ENCODE measurements at regions not wholly inside any gene's neighbourhood (a gene's known extent, or its start where the extent isn't known, plus 50 kb on each side); places are given as distances from the start of the nearest gene placed in this dataset.

DNA sequence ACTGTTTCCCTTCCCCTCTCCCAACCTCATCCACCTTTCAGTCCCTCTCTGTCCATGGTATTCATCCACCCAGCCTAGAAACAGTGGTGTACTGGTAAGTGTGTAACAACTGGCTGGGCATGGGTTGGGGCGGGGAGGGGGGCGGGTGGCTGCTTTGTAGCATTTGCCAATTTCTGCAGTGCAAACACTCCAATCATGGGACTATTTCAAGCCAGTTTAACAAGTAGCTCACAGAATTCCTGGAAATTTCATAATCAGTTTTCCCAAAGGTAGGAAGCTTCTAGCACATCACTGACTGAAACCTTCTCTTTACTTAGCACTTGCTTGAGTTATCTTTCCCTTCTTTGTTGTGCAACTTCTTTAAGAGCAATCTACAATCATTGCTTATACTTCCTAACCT, 100.8 kb upstream of the WASF3 start:
- DNase-seq = no peak

DNA sequence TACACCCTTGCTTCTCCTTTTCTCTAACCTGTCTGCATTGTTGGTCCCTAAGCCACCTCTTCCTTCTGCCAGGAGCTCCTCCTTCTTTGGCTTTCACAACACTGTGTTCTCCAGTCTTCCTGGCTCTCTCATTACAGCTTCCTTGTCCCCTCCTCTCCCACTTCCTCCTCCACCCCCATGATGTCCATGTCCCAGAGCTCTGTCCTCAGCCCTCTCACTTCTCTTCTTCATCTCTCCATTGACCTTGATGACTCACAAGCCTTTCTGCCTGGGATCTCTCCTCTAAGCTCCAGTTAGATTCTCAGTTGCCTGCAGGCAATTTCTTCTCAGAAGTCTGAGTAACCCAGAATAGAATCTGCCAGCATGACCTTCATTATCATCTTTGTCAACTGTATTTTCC, 100.3 kb upstream of the WASF3 start:
- no peak for DNase-seq

DNA sequence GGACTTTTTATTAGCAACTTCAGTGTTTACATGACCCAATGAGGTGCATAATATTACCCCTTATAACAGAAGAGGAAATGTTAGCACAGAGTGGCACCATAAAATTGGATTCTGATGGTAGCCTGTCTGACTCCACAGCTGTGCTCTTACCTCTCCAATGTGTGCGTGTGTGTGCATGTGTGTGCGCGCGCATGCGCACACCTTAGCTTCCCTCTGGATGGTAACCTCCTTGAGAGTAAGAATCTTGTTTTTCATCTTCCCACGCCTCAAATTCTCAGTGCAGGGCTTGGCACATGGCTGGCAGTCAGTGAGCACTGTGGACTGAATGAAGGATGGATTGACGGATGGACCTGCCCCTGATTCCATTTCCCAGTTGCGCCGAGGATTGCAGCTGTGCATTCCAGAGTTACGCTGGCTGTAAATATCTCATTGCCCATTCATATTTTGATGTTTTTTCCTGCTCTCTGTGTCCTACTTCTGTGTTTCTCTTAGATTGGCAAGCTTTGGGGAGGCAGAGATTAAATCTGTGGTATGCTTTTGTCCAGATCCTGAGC, 99.2 kb upstream of the WASF3 start:
- DNase-seq = no peak

DNA sequence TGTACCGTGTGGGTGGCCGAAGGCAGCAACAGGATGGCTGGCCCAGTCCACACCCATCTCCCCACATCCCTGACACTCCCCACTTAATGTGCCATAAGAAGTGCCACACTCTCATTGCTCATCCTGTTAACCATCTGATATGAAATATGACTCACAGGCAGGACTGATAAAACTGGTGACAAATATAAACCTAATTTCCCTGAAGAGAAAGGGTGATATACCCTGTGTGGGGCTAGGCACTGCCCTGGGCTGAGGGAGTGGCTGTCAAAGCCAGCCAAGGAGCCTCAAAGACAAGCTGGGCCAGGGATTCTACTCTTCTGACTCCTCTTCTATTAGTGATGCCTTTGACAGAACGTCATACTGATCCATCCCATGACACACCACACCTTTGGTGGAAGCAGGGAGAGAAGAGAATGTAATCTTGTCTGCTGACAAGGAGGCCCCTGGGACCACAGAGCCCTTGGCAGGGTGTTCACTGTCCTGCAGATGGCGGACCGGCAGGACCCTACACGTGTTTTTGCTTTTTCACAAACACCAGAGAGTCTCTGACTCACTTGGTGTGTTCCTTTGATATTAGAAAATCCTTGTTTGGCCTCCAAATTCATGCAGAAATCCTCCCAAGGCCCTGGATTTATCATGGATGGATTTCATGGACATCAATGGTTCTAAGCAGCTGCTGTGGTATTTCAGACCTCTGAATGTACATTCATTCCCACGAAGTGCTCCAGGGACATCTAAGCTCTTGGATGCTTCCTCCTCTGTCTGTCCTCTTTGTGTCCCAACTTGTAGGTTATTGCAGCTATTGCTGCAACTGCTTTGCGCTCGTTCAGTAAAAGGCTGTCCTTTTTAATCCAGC, 98.0 kb upstream of the WASF3 start:
- DNase-seq = no peak

DNA sequence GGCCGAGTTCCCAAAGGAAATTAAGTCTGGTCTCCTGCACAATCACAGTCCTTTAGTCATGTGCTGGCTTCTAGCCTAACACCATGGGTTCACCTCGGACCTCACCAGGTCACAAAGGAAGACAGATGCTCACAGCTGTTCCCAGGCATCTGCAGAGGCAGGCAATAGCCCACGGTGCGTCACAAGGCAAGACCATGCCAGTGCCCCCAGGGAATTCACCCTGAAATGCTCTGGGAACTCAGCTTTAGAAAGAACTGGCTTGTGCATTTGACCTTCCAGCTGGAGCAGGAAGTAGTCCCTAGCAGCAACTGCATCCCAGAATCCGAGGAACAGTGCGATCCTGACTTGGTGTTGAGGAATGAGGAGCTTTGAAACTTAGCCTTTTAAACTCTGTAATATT, 96.8 kb upstream of the WASF3 start:
- DNase-seq = no peak

DNA sequence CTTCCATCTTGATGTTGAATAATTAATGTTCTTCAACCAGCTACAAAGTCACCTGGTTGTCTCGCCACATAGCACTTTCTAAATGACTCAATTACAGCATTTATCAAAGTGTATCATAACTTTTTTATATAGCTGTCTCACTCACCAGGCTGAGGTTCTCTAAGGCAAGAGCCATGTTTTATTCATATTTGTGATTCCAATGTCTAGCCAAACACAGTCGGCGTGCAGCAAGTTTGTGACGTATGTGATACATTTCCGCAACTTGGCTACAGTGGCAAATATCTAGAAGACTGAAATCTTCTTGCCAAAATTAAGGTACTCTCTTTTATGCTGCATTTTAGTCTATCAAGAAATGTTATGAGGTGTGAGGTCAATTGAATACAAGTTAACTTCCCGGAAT, 94.2 kb upstream of the WASF3 start:
- no peak for DNase-seq

DNA sequence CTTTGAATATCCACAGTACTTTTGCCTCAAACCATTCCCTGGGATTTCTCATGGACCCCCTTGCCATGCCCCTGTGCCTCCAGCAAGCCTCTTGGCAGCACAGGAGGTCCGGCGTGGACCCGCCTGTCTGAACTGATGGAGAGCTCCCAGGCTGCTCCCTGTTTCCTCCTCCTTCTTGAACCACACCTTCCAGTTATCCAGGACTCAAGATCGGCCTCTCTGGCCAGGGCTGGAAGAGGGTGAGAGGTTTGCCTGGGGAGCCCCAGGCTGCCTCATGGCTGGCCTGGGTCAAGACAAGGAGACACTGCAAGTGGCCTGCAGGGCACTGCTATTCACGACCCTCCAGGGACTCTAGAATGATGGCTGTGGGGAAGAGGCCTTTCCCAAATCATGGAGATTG, 93.6 kb upstream of the WASF3 start:
- no peak for DNase-seq

DNA sequence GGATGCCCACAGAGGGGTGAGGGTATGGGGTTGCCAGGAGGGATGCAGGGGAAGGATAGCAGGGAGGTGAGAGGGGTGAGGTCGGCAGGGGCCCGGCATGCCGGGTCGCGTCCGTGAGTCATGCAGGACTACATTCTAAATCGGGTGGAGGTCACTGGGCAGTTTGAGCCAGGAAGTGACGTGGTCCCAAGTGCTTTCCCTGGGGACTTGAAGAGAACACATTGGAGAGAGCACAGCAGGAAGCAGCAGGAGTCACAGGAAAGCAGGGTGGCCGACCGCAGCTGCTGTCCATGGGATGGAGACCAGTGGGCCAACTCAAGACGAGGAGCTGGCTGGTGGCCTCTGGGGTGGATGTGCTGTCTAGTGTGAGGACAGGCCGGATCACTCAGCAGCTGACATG, 92.0 kb upstream of the WASF3 start:
- DNase-seq = no peak

DNA sequence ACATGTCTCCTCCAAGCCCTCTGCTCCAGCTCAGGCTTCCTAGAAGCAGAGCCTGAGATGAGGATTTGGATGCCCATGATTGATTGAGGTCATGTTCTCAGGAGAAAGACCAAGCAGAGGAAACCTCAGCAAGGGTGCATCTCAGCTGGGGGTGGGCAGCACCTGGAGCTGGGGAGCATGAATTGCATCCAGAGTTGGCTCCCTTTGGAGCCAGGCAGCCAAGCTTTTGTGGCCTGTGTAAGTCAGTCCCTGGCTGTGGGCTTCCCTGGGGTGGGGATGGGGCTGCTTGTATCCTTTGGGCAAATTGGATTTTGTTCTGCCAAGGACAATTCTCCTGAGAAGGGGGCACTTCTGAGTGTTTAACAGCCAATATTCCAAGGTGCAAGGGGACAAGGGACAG, 91.5 kb upstream of the WASF3 start:
- no peak for DNase-seq

DNA sequence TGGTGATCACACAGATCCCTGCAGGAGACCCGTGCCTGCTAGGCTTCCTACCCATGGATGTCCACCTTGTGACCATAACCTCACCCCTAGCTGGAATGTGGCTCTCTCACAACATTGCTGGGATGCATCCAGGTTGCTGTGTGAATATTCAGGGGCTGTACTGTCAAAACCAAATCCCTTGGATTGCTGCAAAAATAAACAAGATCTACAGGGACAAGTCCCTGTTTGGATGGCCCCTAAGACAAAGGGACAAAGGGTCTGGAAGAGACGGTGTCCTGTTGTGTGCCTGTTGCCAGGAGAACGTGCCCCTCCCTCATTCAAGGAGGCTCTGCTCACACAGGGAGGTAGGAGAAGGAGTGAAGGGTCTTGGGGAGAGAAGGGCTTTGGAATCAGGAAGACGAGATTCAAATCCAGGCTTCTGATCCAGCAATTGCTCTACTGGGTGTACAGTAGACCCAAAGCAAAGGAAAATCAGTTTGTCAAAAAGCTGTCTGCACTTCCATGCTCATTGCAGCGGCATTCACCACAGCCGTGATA, 89.2 kb upstream of the WASF3 start:
- no peak for DNase-seq

DNA sequence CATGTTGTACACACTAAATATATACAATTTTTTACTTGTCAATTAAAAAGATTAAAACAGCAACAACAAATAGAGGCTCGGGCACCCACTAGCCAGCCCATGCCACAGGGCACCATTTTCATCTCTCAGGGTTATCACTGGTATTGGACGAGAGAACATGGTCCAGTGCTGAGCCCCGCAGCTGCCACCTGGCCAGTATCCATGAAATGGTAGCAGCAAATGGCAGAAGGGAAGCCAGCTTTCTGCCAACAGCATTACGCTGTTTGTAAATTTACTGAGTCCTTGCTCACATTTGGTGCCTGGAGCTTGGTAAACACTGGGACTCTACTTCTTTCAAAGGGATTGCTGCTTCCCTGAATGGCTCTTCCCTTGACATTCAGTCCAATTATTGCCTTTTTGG, 87.9 kb upstream of the WASF3 start:
- DNase-seq = no peak

DNA sequence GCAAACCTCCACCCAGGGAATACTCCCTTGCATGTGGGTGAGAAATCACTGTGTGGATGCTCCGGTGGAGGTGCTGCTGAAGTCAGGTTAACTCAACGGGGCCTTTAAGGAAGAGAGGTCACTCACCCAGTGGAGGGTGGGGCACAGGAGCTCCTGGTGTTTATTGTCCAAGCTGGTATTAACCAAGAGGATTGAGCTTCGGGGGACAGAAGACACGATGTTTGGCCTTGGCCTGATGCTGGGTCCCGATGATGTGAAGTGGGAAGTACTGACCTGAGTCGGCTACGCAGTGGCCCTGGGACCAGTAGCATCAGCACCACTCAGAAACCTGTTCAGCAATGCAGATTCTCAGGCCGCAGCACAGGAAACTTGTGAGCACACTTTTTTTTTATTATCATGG, 85.7 kb upstream of the WASF3 start:
- no peak for DNase-seq

DNA sequence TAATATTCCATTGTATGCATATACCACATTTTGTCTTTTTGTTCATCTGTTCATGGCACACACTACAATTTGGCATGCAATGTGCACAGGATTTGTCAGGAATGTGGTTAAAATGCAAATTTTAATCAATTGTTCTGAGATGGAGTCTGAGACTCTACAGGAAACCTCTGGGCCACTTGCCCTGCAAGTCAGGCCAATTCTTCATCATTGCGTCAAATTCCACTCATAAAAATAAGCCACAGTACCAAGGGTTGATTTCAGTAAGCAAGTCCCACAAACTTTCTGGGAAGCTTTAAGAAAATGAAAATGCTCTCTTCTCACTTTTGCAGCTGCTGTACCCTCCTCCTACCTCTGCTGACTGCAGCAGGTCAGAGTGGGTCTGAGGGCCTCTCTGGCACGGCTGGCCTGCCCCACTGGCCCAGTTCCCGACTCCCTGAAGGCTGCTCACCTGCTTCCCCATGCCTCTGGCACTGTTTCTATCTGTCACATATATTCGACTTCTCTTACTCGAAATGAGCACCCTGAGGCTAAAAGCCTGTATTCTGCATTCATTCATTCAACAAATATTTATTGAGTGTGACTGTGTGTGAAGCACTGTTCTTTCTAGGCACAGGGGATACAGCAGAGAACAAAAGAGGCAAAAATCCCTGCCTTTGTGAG, 83.8 kb upstream of the WASF3 start:
- DNase-seq = no peak

DNA sequence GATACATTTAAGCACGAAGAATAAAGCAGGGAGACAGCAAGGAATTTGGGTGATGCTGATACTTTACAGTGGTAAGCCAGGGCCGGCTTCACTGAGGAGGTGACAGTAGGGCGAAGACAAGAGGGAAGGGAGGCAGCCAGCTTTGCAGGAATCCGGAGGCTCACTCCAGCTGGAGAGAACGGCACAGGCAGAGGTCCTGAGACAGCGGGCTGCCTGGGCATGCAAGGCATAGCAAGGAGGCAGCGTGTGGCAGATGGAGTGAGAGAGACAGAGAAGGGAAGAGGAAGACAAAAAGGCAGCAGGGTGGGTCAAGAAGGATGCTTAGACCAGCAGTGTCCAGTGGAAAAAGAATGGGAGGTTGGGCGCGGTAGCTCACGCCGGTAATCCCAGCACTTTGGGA, 83.2 kb upstream of the WASF3 start:
- DNase-seq = no peak

DNA sequence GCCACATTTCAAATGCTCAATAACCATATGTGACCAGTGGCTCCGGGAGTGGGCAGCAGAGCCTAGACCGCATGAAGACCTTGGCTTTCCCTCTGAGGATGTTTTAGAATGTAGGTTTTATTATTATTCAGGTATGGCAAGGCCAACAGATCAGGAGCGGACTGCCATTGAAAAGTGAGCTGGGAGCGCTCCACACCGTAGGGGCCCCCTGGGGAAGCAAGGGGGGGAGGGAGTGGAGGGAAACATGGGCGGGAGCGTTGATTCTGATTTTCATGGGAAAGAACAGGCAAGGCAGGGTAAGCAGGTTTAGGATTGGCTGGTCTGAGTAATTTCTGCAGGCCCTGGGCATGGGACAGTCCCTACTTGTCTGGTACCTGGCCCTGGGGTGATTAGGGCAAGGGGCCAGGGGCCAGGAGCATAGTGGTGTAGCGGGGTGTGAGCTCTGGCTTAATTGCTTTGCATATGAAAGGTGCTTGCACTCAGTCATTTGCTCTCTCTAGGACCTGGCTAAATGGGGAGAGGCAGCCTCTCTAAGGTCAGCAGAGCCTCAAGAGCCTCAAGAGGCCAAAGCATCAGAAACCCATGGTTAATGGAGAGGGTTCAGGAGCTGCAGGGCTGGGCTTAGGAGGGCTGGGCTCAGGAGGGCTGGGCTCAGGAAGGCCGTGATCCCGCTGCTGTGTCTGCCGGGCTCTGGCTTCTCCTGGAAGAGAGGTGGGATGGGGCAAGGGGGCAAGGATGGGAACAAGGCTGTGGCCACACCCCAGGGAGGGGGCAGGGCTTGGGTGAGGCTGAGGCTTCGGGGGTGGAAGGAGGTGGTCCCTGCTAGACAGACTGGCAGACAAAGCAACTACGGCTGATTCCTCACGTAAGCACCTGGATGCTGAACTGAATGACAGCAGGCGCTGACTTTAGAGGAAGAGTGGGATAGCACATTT, 82.0 kb upstream of the WASF3 start:
- DNase-seq = no peak

DNA sequence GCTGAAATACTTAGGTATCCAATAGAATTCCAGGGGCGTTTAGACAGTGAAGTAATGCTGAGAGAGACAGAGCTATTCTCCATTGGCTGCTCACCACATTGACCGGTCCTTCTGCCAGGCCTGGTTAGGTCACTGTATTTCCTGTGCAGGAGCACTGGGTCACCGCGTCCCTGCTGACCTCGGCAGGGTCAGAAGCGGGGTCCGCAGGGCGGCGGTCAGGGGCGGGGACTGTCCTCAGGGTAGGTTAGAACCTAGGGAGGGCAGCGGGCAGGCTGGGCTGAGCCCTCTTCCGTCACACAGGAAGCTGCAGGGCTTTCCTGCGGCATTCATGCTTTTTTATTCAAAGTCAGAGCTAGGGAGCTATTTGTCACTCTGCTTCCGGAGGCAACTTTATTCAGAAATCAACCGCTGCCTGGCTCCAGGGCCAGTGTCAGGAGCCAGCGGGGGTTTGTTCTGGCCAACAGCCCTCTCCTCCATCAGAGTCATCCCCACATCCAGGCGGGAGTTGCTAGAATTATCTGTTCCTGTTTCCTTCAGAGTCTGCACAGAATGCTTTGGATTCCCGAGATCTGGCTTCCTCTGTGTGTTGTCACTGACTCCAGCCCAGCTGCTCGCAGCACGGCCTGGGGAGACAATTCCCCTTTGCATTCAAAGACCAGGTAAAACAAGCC, 81.2 kb upstream of the WASF3 start:
- no peak for DNase-seq

DNA sequence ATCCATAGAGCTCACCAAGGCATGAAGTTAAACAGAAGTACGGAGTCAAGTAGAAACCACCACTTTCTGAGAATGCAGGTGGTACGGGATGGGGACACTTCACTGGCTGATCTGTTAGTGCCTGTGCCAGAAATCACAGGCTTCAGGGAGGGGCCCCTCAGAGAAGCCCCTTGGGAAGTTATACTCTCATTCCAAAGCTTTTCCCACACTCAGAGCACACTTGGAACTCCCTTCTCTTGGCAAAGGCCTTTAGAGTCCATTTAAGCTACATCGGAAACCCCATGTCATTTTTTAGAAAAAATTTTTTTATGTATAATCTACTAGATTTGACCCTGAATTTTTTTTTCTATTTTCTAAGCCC, 80.7 kb upstream of the WASF3 start:
- DNase-seq = no peak

DNA sequence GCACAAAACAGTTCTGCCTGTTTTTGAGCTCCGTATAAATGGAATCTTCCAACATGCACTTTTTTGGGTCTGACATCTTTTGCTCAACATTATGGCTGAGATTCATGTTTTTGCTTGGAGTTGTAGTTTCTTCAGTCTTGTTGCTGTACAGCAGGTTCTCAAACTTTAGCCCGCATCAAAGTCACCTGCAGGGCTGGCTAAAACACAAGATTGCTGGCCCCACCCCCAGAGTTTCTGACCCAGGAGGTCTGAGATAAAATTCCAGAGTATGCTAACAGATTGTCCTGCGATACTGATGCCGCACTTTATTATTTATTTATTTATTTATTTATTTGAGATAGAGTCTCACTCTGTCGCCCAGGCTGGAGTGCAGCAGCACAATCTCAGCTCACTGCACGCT, 79.8 kb upstream of the WASF3 start:
- no peak for DNase-seq

DNA sequence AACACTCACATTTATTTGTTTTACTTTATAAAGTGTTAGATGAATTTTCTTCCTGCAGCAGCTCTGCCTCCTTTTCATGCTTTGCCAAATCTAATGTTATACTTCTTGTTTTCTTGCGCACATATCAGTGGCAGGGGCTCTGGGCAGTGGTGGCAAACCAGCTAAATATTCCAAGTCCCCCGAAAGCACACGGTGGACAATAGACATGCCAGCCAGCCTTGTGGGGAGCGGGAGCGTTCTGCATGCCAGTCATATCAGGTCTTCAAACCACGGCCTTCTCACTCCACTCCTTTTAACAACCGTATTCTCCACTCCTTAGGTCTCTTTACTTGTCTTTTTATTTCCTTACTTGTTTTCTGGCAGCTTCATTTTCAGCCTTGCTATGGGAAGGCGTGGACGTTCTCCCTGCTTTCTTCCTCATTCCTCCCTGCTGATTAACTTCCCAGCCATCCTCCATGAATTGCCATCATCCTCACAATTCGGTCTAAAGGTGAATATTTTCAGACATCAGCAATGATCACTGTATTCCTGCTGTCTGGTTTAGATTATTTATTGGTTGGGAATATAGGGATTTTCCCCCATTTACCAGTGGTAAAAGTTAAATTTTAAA, 77.1 kb upstream of the WASF3 start:
- DNase-seq = no peak

DNA sequence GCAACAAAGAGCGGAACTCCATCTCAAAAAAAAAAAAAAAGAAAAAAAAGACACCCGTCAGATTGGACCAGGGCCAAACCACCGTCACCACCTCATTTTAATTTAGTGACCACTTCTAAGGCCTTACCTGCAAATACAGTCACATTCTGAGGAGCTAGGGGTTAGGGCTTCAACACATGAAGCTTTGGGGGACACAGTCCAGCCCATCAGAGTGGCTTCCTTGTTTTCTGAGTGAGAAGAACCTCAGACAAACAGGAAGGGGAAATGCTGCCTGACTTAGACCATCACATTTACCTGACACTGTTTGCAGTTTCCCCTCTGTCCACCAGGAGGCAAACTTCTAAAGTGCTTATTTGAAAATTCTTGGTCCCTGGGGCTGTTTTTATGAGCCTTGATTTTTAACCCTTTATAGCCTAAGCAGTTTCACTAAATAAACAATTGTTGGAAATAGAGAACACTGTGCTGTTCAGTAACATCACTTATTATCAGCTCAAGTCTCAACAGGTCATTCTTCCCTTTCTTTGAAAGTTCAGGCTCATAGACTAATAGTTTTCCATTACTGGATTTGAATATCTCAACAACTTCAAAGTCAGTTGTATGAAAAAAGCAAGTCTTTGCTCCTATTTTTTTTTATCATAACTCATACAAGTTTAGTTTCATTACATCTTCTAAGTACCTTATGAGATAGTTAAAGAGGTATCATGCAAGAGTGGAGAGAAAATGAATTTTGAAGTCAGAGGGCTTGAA, 74.9 kb upstream of the WASF3 start:
- DNase-seq = peak; percentile 63

DNA sequence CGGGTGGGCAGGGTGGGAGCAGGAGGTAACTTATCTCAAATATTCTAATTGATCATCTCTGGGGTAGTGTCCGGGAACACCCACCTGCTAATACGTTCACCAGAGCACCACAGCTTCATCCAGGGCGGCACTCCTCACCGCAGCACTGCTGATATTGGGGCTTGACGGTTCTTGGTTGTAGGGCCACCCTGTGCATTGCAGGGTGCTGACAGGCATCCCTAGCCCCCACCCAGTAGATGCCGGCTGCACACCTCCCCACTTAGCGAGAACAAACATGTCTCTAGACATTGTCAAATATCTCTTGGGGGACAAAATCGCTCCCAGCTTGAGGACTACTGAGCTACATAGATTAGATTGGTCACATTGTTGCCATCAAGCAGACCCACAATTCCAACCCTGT, 73.9 kb upstream of the WASF3 start:
- no peak for DNase-seq

Data from activated T-cell treated with anti-CD3 and anti-CD28 coated beads, Interleukin-2, amount 50 U/mL, for 1 hour (primary cell).